ENCODE measurements at regions not wholly inside any gene's neighbourhood (a gene's known extent, or its start where the extent isn't known, plus 50 kb on each side); places are given as distances from the start of the nearest gene placed in this dataset.

GRCh38 chr3:26345613-26346012, 277.0 kb upstream of the LRRC3B start:
- H3K4me1 ChIP-seq (ENCODE audit: low read length), result no peaks in the 10 kb centered on the region
- H3K4me2 ChIP-seq (ENCODE audit: low read length), result no peak overlapping the region
- no peak overlapping the region for H2AFZ ChIP-seq (ENCODE audit: low read depth, low read length)
- H3K27me3 ChIP-seq (ENCODE audit: low read depth, low read length), result no peaks in the 10 kb centered on the region
- H3K9me3 ChIP-seq (ENCODE audit: insufficient read depth, low read length), result 0 out of 2 replicates have a peak, but pooled peaks cover 3% of the 10 kb centered on the region
- H3K27ac ChIP-seq (ENCODE audit: low read length), result no peak overlapping the region
- H3K36me3 ChIP-seq (replicated peaks; ENCODE audit: low read depth, low read length), result no peaks in the 10 kb centered on the region
- no peaks in the 10 kb centered on the region for H3K79me2 ChIP-seq (ENCODE audit: low read length)
- no peaks in the 10 kb centered on the region for H4K20me1 ChIP-seq (ENCODE audit: insufficient read depth, low read length)
- no peak for TF ChIP-seq EZH2phosphoT487 (IDR thresholded peaks at IDR 0.05; ENCODE audit: low read depth)
- no peak overlapping the region for H3K9ac ChIP-seq (ENCODE audit: low read length)
- H3K4me3 ChIP-seq (ENCODE audit: low read length), result no peak overlapping the region

- TF ChIP-seq, protein P1, sequence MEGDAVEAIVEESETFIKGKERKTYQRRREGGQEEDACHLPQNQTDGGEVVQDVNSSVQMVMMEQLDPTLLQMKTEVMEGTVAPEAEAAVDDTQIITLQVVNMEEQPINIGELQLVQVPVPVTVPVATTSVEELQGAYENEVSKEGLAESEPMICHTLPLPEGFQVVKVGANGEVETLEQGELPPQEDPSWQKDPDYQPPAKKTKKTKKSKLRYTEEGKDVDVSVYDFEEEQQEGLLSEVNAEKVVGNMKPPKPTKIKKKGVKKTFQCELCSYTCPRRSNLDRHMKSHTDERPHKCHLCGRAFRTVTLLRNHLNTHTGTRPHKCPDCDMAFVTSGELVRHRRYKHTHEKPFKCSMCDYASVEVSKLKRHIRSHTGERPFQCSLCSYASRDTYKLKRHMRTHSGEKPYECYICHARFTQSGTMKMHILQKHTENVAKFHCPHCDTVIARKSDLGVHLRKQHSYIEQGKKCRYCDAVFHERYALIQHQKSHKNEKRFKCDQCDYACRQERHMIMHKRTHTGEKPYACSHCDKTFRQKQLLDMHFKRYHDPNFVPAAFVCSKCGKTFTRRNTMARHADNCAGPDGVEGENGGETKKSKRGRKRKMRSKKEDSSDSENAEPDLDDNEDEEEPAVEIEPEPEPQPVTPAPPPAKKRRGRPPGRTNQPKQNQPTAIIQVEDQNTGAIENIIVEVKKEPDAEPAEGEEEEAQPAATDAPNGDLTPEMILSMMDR (IDR thresholded peaks at IDR 0.05; ENCODE audit: low read depth, low read length), result no peak
- TF ChIP-seq EZH2phosphoT487 (IDR thresholded peaks at IDR 0.05; ENCODE audit: low read depth), result no peak
- Histone ChIP-seq H3K36me3 (replicated peaks; ENCODE audit: low read depth, low read length) (no peaks in the 10 kb centered on the region), H4K20me1 (ENCODE audit: insufficient read depth, low read length) (no peaks in the 10 kb centered on the region), H3K9me3 (ENCODE audit: insufficient read depth, low read length) (peaks cover 6% of the 10 kb centered on the region; the same call in 1 of the 2 replicates), H3K4me1 (ENCODE audit: low read length) (no peaks in the 10 kb centered on the region), H3K4me2 (ENCODE audit: low read length) (no peak overlapping the region), H3K9ac (ENCODE audit: low read length) (no peak overlapping the region), H3K79me2 (ENCODE audit: low read length) (no peaks in the 10 kb centered on the region), H3K27me3 (ENCODE audit: low read depth, low read length) (no peaks in the 10 kb centered on the region), H2AFZ (ENCODE audit: low read depth, low read length) (no peak overlapping the region), H3K4me3 (ENCODE audit: low read length) (no peak overlapping the region), H3K27ac (ENCODE audit: low read length) (no peak overlapping the region)
Measured at GRCh38 chr3:26346497-26346896, 276.1 kb upstream of the LRRC3B start.

DNA sequence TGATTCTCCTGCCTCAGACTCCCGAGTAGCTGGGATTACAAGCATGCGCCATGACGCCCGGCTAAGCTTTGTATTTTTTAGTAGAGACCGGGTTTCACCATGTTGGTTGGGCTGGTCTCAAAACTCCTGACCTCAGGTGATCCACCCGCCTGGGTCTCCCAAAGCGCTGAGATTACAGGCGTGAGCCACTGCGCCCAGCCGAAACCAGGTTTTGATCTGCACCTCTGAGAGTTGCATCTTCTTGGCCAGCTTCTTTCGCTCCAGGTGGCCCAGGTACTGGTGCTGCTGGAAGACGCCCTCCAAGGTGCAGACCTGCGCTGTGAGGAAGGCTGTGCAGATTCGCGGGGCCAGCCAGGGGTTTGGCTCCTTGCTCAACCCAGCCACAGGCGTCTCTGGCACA, 275.4 kb upstream of the LRRC3B start:
- TF ChIP-seq, protein P1 (IDR thresholded peaks at IDR 0.05; ENCODE audit: low read depth, low read length), result no peak
- TF ChIP-seq EZH2phosphoT487 (IDR thresholded peaks at IDR 0.05; ENCODE audit: low read depth), result no peak
- no peaks in the 10 kb centered on the region for H3K79me2 ChIP-seq (ENCODE audit: low read length)
- H3K36me3 ChIP-seq (replicated peaks; ENCODE audit: low read depth, low read length), result no peaks in the 10 kb centered on the region
- no peak overlapping the region for H3K4me2 ChIP-seq (ENCODE audit: low read length)
- H4K20me1 ChIP-seq (ENCODE audit: insufficient read depth, low read length), result no peaks in the 10 kb centered on the region
- H3K4me1 ChIP-seq (ENCODE audit: low read length), result no peaks in the 10 kb centered on the region
- H3K9me3 ChIP-seq (ENCODE audit: insufficient read depth, low read length), result peaks cover 6% of the 10 kb centered on the region; the same call in 1 of the 2 replicates
- no peak overlapping the region for H3K9ac ChIP-seq (ENCODE audit: low read length)
- no peaks in the 10 kb centered on the region for H3K27me3 ChIP-seq (ENCODE audit: low read depth, low read length)
- no peak overlapping the region for H2AFZ ChIP-seq (ENCODE audit: low read depth, low read length)
- no peak overlapping the region for H3K27ac ChIP-seq (ENCODE audit: low read length)
- no peak overlapping the region for H3K4me3 ChIP-seq (ENCODE audit: low read length)

GRCh38 chr3:26350853-26351252, 271.7 kb upstream of the LRRC3B start:
- H3K27me3 ChIP-seq (ENCODE audit: low read depth, low read length), result no peaks in the 10 kb centered on the region
- H3K9me3 ChIP-seq (ENCODE audit: insufficient read depth, low read length), result peaks cover 6% of the 10 kb centered on the region; the same call in 1 of the 2 replicates
- no peak overlapping the region for H3K4me2 ChIP-seq (ENCODE audit: low read length)
- no peak overlapping the region for H2AFZ ChIP-seq (ENCODE audit: low read depth, low read length)
- no peak overlapping the region for H3K9ac ChIP-seq (ENCODE audit: low read length)
- H3K27ac ChIP-seq (ENCODE audit: low read length), result no peak overlapping the region
- H3K79me2 ChIP-seq (ENCODE audit: low read length), result no peaks in the 10 kb centered on the region
- no peaks in the 10 kb centered on the region for H3K36me3 ChIP-seq (replicated peaks; ENCODE audit: low read depth, low read length)
- no peak overlapping the region for H3K4me3 ChIP-seq (ENCODE audit: low read length)
- TF ChIP-seq, protein P1 (IDR thresholded peaks at IDR 0.05; ENCODE audit: low read depth, low read length), result no peak
- TF ChIP-seq EZH2phosphoT487 (IDR thresholded peaks at IDR 0.05; ENCODE audit: low read depth), result no peak
- H4K20me1 ChIP-seq (ENCODE audit: insufficient read depth, low read length), result no peaks in the 10 kb centered on the region
- no peaks in the 10 kb centered on the region for H3K4me1 ChIP-seq (ENCODE audit: low read length)

Measured in OCI-LY3 (cell line).